ENCODE measurements at regions not wholly inside any gene's neighbourhood (a gene's known extent, or its start where the extent isn't known, plus 50 kb on each side); places are given as distances from the start of the nearest gene placed in this dataset.

DNA sequence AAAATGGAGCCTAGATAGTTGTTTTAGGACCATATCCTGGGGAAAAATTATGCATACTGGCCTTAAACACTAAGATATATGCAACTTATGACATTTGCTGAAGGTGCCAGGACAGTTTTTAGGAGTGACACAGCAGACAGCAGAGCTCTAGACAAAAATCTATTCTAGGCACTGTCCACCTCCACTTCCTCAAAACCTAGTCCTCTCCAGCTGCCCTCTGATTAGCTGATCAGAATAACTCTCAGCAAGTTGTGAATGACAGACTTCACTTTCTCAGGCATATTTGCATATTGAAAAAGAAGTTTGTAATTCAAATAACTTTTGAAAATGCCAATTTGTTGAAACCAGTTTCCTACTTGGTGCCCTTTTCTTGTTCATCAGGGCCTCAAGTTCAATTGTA is 152.3 kb upstream of the STEAP4 start:
- H3K18ac ChIP-seq (ENCODE audit: low read depth in 1 of 2, low read length in 2 of 2) = no peak overlapping the region
- H2AFZ ChIP-seq (ENCODE audit: low read depth, low read length) = no peak overlapping the region

DNA sequence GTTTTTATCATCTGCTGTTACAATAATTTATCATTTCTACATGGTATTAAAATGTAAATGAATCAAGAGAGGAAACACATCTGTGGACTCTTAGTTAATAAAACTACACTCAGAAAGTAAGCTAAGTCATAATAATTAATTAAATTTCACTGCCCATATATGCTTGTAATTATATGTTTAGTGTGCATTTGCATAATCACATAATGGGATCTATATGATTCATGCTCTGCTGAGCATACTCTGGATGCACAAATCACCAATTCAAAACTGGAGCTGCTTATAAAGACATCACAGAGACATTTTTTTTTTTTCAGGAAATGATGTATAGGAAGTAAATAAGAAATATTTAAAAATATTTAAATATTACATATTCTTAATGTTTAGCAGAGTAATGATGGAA is 151.6 kb upstream of the STEAP4 start:
- Histone ChIP-seq H3K4me3 (ENCODE audit: insufficient read depth in 1 of 2, low read depth in 1 of 2, low read length in 2 of 2) (no peak overlapping the region), H3K4me2 (ENCODE audit: low read length, poor library complexity, severe bottlenecking) (no peak overlapping the region), H3K14ac (ENCODE audit: low read length in 2 of 2) (no peak overlapping the region), H4K91ac (ENCODE audit: low read length) (no peak overlapping the region), H3K27me3 (ENCODE audit: control insufficient read depth in 1 of 2, insufficient read depth in 1 of 2, low read length in 2 of 2) (no peaks in the 10 kb centered on the region), H3K79me1 (replicated peaks; ENCODE audit: low read length, poor library complexity, severe bottlenecking) (no peaks in the 10 kb centered on the region), H3K9me3 (ENCODE audit: control insufficient read depth, low read length) (no peaks in the 10 kb centered on the region), H2BK120ac (ENCODE audit: low read depth, low read length) (no peak overlapping the region), H2BK12ac (ENCODE audit: low read length in 2 of 2) (no peak overlapping the region), H2BK15ac (ENCODE audit: low read depth, poor library complexity, severe bottlenecking) (no peak overlapping the region), H2BK5ac (ENCODE audit: low read depth, low read length, poor library complexity, severe bottlenecking) (no peak overlapping the region), H3K18ac (ENCODE audit: low read depth in 1 of 2, low read length in 2 of 2) (no peak overlapping the region), H3K4ac (ENCODE audit: low read depth in 1 of 2, low read length in 2 of 2) (no peak overlapping the region), H3K36me3 (ENCODE audit: control insufficient read depth in 1 of 2, insufficient read depth in 2 of 2, low read depth in 1 of 2, low read length in 2 of 2) (no peaks in the 10 kb centered on the region), H3K9ac (ENCODE audit: low read length) (no peak overlapping the region), H3K27ac (ENCODE audit: low read length, poor library complexity, severe bottlenecking) (no peak overlapping the region), H3K23ac (ENCODE audit: low read length in 2 of 2) (no peak overlapping the region), H3K4me1 (ENCODE audit: control insufficient read depth, insufficient read depth, low read depth, low read length) (no peaks in the 10 kb centered on the region), H4K8ac (ENCODE audit: low read length) (no peak overlapping the region), H2AK5ac (ENCODE audit: low read length, severe bottlenecking) (no peak overlapping the region), H2AFZ (ENCODE audit: low read depth, low read length) (no peak overlapping the region)
- no peak for DNase-seq

More for the DNA sequence above, 152.3 kb upstream of the STEAP4 start:
- Histone ChIP-seq H3K36me3 (ENCODE audit: control insufficient read depth in 1 of 2, insufficient read depth in 2 of 2, low read depth in 1 of 2, low read length in 2 of 2) (no peaks in the 10 kb centered on the region), H3K9me3 (ENCODE audit: control insufficient read depth, low read length) (no peaks in the 10 kb centered on the region), H3K79me1 (replicated peaks; ENCODE audit: low read length, poor library complexity, severe bottlenecking) (no peaks in the 10 kb centered on the region), H3K4me3 (ENCODE audit: insufficient read depth in 1 of 2, low read depth in 1 of 2, low read length in 2 of 2) (no peak overlapping the region), H3K4ac (ENCODE audit: low read depth in 1 of 2, low read length in 2 of 2) (no peak overlapping the region), H4K8ac (ENCODE audit: low read length) (no peak overlapping the region), H3K23ac (ENCODE audit: low read length in 2 of 2) (no peak overlapping the region), H3K9ac (ENCODE audit: low read length) (no peak overlapping the region), H4K91ac (ENCODE audit: low read length) (no peak overlapping the region), H2AK5ac (ENCODE audit: low read length, severe bottlenecking) (no peak overlapping the region), H3K4me2 (ENCODE audit: low read length, poor library complexity, severe bottlenecking) (no peak overlapping the region), H3K27ac (ENCODE audit: low read length, poor library complexity, severe bottlenecking) (no peak overlapping the region), H3K4me1 (ENCODE audit: control insufficient read depth, insufficient read depth, low read depth, low read length) (no peaks in the 10 kb centered on the region), H2BK120ac (ENCODE audit: low read depth, low read length) (no peak overlapping the region), H3K14ac (ENCODE audit: low read length in 2 of 2) (no peak overlapping the region), H2BK12ac (ENCODE audit: low read length in 2 of 2) (no peak overlapping the region), H3K27me3 (ENCODE audit: control insufficient read depth in 1 of 2, insufficient read depth in 1 of 2, low read length in 2 of 2) (no peaks in the 10 kb centered on the region), H2BK15ac (ENCODE audit: low read depth, poor library complexity, severe bottlenecking) (no peak overlapping the region), H2BK5ac (ENCODE audit: low read depth, low read length, poor library complexity, severe bottlenecking) (no peak overlapping the region)
- no peak for DNase-seq

DNA sequence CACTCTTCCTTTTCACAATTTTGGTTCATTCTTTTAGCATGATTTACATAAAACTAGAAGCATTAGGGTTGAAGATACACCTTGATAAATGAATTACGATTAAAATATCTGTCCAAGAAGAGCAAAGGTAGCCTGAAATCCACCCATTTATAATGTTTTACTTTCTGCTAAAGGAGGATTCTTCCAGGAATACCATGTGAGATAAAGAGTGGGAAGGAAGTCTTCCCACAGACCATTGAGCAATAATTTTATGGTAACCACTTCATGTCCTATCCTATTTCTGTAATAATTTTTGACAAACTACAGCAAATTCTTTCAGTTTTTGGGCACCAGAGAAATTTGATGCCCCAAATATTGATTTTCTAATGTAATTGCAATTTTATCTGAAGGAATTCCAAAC is 150.6 kb upstream of the STEAP4 start:
- WGBS = no CpG with 5 or more reads among the region's 1 CpG

DNA sequence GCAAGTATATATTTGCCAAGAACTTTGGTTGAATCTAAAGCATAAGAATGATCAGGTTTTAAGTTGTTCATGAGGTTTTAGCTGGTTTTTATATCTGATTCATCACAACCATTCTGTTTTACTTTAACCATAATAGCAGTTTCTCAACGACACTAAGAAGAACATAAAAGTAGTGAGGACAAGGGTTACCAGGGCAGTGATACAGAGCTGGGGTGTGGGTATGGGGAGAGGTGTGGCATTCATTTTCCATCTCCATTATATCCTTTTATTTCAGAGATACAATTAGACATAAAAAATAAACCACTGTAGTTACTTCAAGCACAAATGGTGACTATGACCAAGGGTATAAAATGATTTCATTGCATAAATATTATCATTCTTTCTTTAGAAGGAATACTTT is 149.8 kb upstream of the STEAP4 start:
- Histone ChIP-seq H2BK5ac (ENCODE audit: low read depth, low read length, poor library complexity, severe bottlenecking) (no peak overlapping the region), H2AFZ (ENCODE audit: low read depth, low read length) (no peak overlapping the region), H4K91ac (ENCODE audit: low read length) (no peak overlapping the region), H3K23ac (ENCODE audit: low read length in 2 of 2) (no peak overlapping the region), H3K27ac (ENCODE audit: low read length, poor library complexity, severe bottlenecking) (no peak overlapping the region), H2AK5ac (ENCODE audit: low read length, severe bottlenecking) (no peak overlapping the region), H2BK15ac (ENCODE audit: low read depth, poor library complexity, severe bottlenecking) (no peak overlapping the region), H3K4ac (ENCODE audit: low read depth in 1 of 2, low read length in 2 of 2) (no peak overlapping the region), H3K14ac (ENCODE audit: low read length in 2 of 2) (no peak overlapping the region), H2BK12ac (ENCODE audit: low read length in 2 of 2) (no peak overlapping the region), H3K79me1 (replicated peaks; ENCODE audit: low read length, poor library complexity, severe bottlenecking) (no peaks in the 10 kb centered on the region), H3K36me3 (ENCODE audit: control insufficient read depth in 1 of 2, insufficient read depth in 2 of 2, low read depth in 1 of 2, low read length in 2 of 2) (no peaks in the 10 kb centered on the region), H3K18ac (ENCODE audit: low read depth in 1 of 2, low read length in 2 of 2) (no peak overlapping the region), H3K9ac (ENCODE audit: low read length) (no peak overlapping the region), H3K9me3 (ENCODE audit: control insufficient read depth, low read length) (no peaks in the 10 kb centered on the region), H3K27me3 (ENCODE audit: control insufficient read depth in 1 of 2, insufficient read depth in 1 of 2, low read length in 2 of 2) (no peaks in the 10 kb centered on the region), H3K4me2 (ENCODE audit: low read length, poor library complexity, severe bottlenecking) (no peak overlapping the region), H2BK120ac (ENCODE audit: low read depth, low read length) (no peak overlapping the region), H4K8ac (ENCODE audit: low read length) (no peak overlapping the region), H3K4me1 (ENCODE audit: control insufficient read depth, insufficient read depth, low read depth, low read length) (no peaks in the 10 kb centered on the region), H3K4me3 (ENCODE audit: insufficient read depth in 1 of 2, low read depth in 1 of 2, low read length in 2 of 2) (no peak overlapping the region)
- WGBS = no CpG with 5 or more reads among the region's 1 CpG
- no peak for DNase-seq

More for the DNA sequence above, 150.6 kb upstream of the STEAP4 start:
- no peak overlapping the region for H2BK5ac ChIP-seq (ENCODE audit: low read depth, low read length, poor library complexity, severe bottlenecking)
- no peaks in the 10 kb centered on the region for H3K79me1 ChIP-seq (replicated peaks; ENCODE audit: low read length, poor library complexity, severe bottlenecking)
- H2BK12ac ChIP-seq (ENCODE audit: low read length in 2 of 2) = no peak overlapping the region
- H3K27me3 ChIP-seq (ENCODE audit: control insufficient read depth in 1 of 2, insufficient read depth in 1 of 2, low read length in 2 of 2) = no peaks in the 10 kb centered on the region
- no peak for DNase-seq
- no peak overlapping the region for H3K14ac ChIP-seq (ENCODE audit: low read length in 2 of 2)
- H2BK120ac ChIP-seq (ENCODE audit: low read depth, low read length) = no peak overlapping the region
- no peak overlapping the region for H2AK5ac ChIP-seq (ENCODE audit: low read length, severe bottlenecking)
- no peak overlapping the region for H3K9ac ChIP-seq (ENCODE audit: low read length)
- H3K27ac ChIP-seq (ENCODE audit: low read length, poor library complexity, severe bottlenecking) = no peak overlapping the region
- no peak overlapping the region for H2AFZ ChIP-seq (ENCODE audit: low read depth, low read length)
- H3K4ac ChIP-seq (ENCODE audit: low read depth in 1 of 2, low read length in 2 of 2) = no peak overlapping the region
- no peak overlapping the region for H3K4me3 ChIP-seq (ENCODE audit: insufficient read depth in 1 of 2, low read depth in 1 of 2, low read length in 2 of 2)
- no peaks in the 10 kb centered on the region for H3K9me3 ChIP-seq (ENCODE audit: control insufficient read depth, low read length)
- H3K23ac ChIP-seq (ENCODE audit: low read length in 2 of 2) = no peak overlapping the region
- no peaks in the 10 kb centered on the region for H3K4me1 ChIP-seq (ENCODE audit: control insufficient read depth, insufficient read depth, low read depth, low read length)
- no peak overlapping the region for H4K91ac ChIP-seq (ENCODE audit: low read length)
- no peak overlapping the region for H4K8ac ChIP-seq (ENCODE audit: low read length)
- H3K18ac ChIP-seq (ENCODE audit: low read depth in 1 of 2, low read length in 2 of 2) = no peak overlapping the region
- H3K4me2 ChIP-seq (ENCODE audit: low read length, poor library complexity, severe bottlenecking) = no peak overlapping the region
- H3K36me3 ChIP-seq (ENCODE audit: control insufficient read depth in 1 of 2, insufficient read depth in 2 of 2, low read depth in 1 of 2, low read length in 2 of 2) = no peaks in the 10 kb centered on the region
- no peak overlapping the region for H2BK15ac ChIP-seq (ENCODE audit: low read depth, poor library complexity, severe bottlenecking)

Data from mesenchymal stem cell (in vitro differentiated cells and primary cell).